Loucy (cell line): ENCODE measurements at regions not wholly inside any gene's neighbourhood (a gene's known extent, or its start where the extent isn't known, plus 50 kb on each side); places are given as distances from the start of the nearest gene placed in this dataset.

ENCODE experiments used
- CTCF ChIP-seq: fragments of 200-600 bp; sonication (generic); conservative IDR thresholded peaks from 2 replicates; pipeline ENCODE4 v1.5.1; 2014; ENCODE audit warnings: mild to moderate bottlenecking, antibody characterized with exemption, low read length
- EZH2phosphoT487 ChIP-seq: fragments of 200-600 bp; IDR thresholded peaks from 2 replicates; pipeline ENCODE4 v1.6.1; 2018; ENCODE audit warnings: antibody characterized with exemption, mild to moderate bottlenecking, moderate library complexity, borderline replicate concordance

- TF ChIP-seq EZH2phosphoT487 (no peak), CTCF (no peak)
Measured at GRCh38 chr2:223219872-223220657, 168.1 kb downstream of the KCNE4 start.
